WTC11 (cell line): ENCODE measurements at regions not wholly inside any gene's neighbourhood (a gene's known extent, or its start where the extent isn't known, plus 50 kb on each side); places are given as distances from the start of the nearest gene placed in this dataset.

ENCODE experiments used
- ATAC-seq: fragments of 200-7000 bp; cut with Tn5 transposase; 2 replicates; pipeline ENCODE4 v1.10.0; 2021; ENCODE audit warnings: mild to moderate bottlenecking, moderate library complexity
- CTCF ChIA-PET: fragments of 300-600 bp; sonication (Branson Sonifier 250); formaldehyde crosslinking; loops from one replicate; lab custom pipeline; 2021; ENCODE audit warnings: antibody characterized with exemption; lab: Charles Lee
- POLR2A ChIA-PET: fragments of 350-600 bp; sonication (Branson Sonifier 250); formaldehyde crosslinking; loops from one replicate; lab custom pipeline; 2021; ENCODE audit warnings: antibody characterized with exemption; lab: Charles Lee
- DNase-seq: peaks from one replicate; pipeline ENCODE4 v3.0.0; 2021; ENCODE audit warnings: low spot score
- H3K27ac Mint-ChIP-seq: 2 replicates; pipeline ENCODE4 v1.8.0; 2021; ENCODE audit warnings: mixed read lengths
- H3K27me3 Mint-ChIP-seq: 2 replicates; pipeline ENCODE4 v1.8.0; 2021; ENCODE audit warnings: low read depth, mild to moderate bottlenecking, moderate library complexity, mixed read lengths
- H3K36me3 Mint-ChIP-seq: 2 replicates; pipeline ENCODE4 v1.8.0; 2021; ENCODE audit warnings: mixed read lengths
- H3K4me1 Mint-ChIP-seq: 2 replicates; pipeline ENCODE4 v1.8.0; 2022; ENCODE audit warnings: mixed read lengths
- H3K4me3 Mint-ChIP-seq: 2 replicates; pipeline ENCODE4 v1.8.0; 2021; ENCODE audit warnings: mild to moderate bottlenecking, moderate library complexity, mixed read lengths
- H3K9me3 Mint-ChIP-seq: 2 replicates; pipeline ENCODE4 v1.8.0; 2021; ENCODE audit warnings: mixed read lengths
- CREB1 ChIP-seq: sonication (generic); formaldehyde crosslinking; IDR thresholded peaks from 2 replicates; pipeline ENCODE4 v1.8.0; 2023; ENCODE audit warnings: mild to moderate bottlenecking, missing genetic modification reagents
- HMGA2 ChIP-seq: fragments of 250-450 bp; sonication (Bioruptor Pico); IDR thresholded peaks from 2 replicates; pipeline ENCODE4 v1.4.0; 2021; ENCODE audit warnings: mild to moderate bottlenecking, moderate library complexity
- IRF2 ChIP-seq: sonication (generic); formaldehyde crosslinking; IDR thresholded peaks from 2 replicates; pipeline ENCODE4 v1.8.0; 2022; ENCODE audit warnings: low read depth, missing genetic modification reagents, borderline replicate concordance
- KAT7 ChIP-seq: sonication (generic); formaldehyde crosslinking; IDR thresholded peaks from 2 replicates; pipeline ENCODE4 v1.8.1; 2023; ENCODE audit warnings: missing genetic modification reagents, mild to moderate bottlenecking, borderline replicate concordance
- MXD4 ChIP-seq: fragments of 250-450 bp; sonication (Bioruptor Pico); IDR thresholded peaks from 2 replicates; pipeline ENCODE4 v1.8.0; 2021; ENCODE audit warnings: mild to moderate bottlenecking, moderate library complexity, borderline replicate concordance
- NFYB ChIP-seq: sonication (generic); formaldehyde crosslinking; conservative IDR thresholded peaks from 2 replicates; pipeline ENCODE4 v1.8.0; 2022; ENCODE audit warnings: low read depth, missing genetic modification reagents
- NR2C2 ChIP-seq: sonication (generic); formaldehyde crosslinking; IDR thresholded peaks from 2 replicates; pipeline ENCODE4 v1.8.0; 2022; ENCODE audit warnings: mild to moderate bottlenecking, missing genetic modification reagents
- RELA ChIP-seq: sonication (generic); formaldehyde crosslinking; IDR thresholded peaks from 2 replicates; pipeline ENCODE4 v1.8.1; 2022; ENCODE audit warnings: missing genetic modification reagents, mild to moderate bottlenecking, borderline replicate concordance
- RORB ChIP-seq: fragments of 250-450 bp; sonication (Bioruptor Pico); IDR thresholded peaks from 2 replicates; pipeline ENCODE4 v1.9.0; 2021; ENCODE audit warnings: mild to moderate bottlenecking
- TEAD4 ChIP-seq: sonication (generic); formaldehyde crosslinking; IDR thresholded peaks from 2 replicates; pipeline ENCODE4 v1.8.0; 2022; ENCODE audit warnings: mild to moderate bottlenecking, missing genetic modification reagents
- ZNF423 ChIP-seq: fragments of 250-450 bp; sonication (Bioruptor Pico); IDR thresholded peaks from 2 replicates; pipeline ENCODE4 v2.1.2; 2022; ENCODE audit warnings: mild to moderate bottlenecking, moderate library complexity
- TF ChIP-seq, protein P1 (sequence below): sonication (generic); formaldehyde crosslinking; IDR thresholded peaks from 2 replicates; pipeline ENCODE4 v1.8.0; 2023; ENCODE audit warnings: mild to moderate bottlenecking, missing genetic modification reagents
- TF ChIP-seq, protein P2 (sequence below): sonication (generic); formaldehyde crosslinking; IDR thresholded peaks from 2 replicates; pipeline ENCODE4 v1.8.0; 2022; ENCODE audit warnings: missing genetic modification reagents
- TF ChIP-seq, protein P3 (sequence below): fragments of 250-450 bp; sonication (Bioruptor Pico); IDR thresholded peaks from 2 replicates; pipeline ENCODE4 v1.9.0; 2021; ENCODE audit warnings: mild to moderate bottlenecking
- TF ChIP-seq, protein P4 (sequence below): sonication (generic); formaldehyde crosslinking; conservative IDR thresholded peaks from 2 replicates; pipeline ENCODE4 v1.8.1; 2022; ENCODE audit warnings: mild to moderate bottlenecking, missing genetic modification reagents

DNA sequence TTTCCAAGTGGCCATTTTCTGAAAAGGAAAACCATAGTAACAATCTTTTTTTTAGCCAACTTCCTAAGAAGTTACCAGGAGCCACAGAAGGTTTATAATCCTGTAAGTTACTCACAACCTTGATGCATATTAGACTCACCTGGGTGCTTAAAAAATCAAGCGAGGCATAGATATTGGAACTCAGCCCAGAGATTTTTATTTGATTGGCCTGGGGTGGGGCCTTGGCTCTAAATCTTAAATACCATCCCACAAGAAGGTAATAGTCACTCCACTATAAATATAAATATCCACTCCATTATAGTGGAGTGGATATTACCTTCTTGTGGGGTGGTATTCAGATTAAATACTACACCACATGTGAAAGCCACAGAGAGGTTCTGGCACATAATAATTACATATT lies 429.6 kb downstream of the RFC3 start:
- Mint-ChIP-seq H3K4me3 (no peak overlapping the region), H3K27me3 (no peaks in the 10 kb centered on the region), H3K27ac (no peak overlapping the region), H3K4me1 (no peaks in the 10 kb centered on the region), H3K36me3 (no peaks in the 10 kb centered on the region), H3K9me3 (peaks cover 7% of the 10 kb centered on the region; the same call in 1 of the 2 replicates)
- CTCF ChIA-PET: no interaction called here
- DNase-seq (no peak), ATAC-seq (no peak)
- POLR2A ChIA-PET: no interaction called here
- TF ChIP-seq, protein P1, sequence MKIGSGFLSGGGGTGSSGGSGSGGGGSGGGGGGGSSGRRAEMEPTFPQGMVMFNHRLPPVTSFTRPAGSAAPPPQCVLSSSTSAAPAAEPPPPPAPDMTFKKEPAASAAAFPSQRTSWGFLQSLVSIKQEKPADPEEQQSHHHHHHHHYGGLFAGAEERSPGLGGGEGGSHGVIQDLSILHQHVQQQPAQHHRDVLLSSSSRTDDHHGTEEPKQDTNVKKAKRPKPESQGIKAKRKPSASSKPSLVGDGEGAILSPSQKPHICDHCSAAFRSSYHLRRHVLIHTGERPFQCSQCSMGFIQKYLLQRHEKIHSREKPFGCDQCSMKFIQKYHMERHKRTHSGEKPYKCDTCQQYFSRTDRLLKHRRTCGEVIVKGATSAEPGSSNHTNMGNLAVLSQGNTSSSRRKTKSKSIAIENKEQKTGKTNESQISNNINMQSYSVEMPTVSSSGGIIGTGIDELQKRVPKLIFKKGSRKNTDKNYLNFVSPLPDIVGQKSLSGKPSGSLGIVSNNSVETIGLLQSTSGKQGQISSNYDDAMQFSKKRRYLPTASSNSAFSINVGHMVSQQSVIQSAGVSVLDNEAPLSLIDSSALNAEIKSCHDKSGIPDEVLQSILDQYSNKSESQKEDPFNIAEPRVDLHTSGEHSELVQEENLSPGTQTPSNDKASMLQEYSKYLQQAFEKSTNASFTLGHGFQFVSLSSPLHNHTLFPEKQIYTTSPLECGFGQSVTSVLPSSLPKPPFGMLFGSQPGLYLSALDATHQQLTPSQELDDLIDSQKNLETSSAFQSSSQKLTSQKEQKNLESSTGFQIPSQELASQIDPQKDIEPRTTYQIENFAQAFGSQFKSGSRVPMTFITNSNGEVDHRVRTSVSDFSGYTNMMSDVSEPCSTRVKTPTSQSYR: no peak

DNA sequence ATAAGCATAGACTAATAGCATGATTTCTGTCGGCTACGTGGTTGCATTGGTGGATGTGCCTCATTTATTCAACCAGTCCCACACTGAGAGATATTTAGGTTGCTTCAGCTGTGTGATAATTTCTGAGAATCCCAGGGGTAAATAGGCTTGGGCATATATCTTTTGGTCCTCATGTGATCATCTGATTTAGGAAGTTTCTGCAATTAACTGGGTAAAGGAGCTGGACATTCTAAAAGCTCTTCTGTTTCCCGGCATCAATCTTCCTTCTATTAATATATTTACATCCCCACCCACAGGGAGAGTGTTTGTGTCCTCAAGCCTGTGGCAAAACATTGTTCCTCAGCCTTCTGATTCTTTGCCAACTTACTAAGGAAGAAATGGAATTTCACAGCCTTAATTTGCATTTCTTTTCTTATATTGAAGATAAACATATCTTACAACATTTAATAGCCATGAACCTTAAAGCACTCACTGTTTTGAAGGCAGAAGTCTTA lies 431.6 kb downstream of the RFC3 start:
- ChIA-PET CTCF (no interaction called here), POLR2A (no interaction called here)
- Mint-ChIP-seq H3K4me1 (no peaks in the 10 kb centered on the region), H3K27me3 (no peaks in the 10 kb centered on the region), H3K9me3 (peaks cover 17% of the 10 kb centered on the region), H3K36me3 (peaks cover 3% of the 10 kb centered on the region), H3K4me3 (no peak overlapping the region), H3K27ac (no peak overlapping the region)
- DNase-seq (no peak), ATAC-seq (no peak)
- TF ChIP-seq, protein P2, sequence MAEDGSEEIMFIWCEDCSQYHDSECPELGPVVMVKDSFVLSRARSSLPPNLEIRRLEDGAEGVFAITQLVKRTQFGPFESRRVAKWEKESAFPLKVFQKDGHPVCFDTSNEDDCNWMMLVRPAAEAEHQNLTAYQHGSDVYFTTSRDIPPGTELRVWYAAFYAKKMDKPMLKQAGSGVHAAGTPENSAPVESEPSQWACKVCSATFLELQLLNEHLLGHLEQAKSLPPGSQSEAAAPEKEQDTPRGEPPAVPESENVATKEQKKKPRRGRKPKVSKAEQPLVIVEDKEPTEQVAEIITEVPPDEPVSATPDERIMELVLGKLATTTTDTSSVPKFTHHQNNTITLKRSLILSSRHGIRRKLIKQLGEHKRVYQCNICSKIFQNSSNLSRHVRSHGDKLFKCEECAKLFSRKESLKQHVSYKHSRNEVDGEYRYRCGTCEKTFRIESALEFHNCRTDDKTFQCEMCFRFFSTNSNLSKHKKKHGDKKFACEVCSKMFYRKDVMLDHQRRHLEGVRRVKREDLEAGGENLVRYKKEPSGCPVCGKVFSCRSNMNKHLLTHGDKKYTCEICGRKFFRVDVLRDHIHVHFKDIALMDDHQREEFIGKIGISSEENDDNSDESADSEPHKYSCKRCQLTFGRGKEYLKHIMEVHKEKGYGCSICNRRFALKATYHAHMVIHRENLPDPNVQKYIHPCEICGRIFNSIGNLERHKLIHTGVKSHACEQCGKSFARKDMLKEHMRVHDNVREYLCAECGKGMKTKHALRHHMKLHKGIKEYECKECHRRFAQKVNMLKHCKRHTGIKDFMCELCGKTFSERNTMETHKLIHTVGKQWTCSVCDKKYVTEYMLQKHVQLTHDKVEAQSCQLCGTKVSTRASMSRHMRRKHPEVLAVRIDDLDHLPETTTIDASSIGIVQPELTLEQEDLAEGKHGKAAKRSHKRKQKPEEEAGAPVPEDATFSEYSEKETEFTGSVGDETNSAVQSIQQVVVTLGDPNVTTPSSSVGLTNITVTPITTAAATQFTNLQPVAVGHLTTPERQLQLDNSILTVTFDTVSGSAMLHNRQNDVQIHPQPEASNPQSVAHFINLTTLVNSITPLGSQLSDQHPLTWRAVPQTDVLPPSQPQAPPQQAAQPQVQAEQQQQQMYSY (CRISPR knock-in tag): no peak
- TF ChIP-seq RORB (CRISPR knock-in tag): no peak
- no peak for TF ChIP-seq NFYB (CRISPR knock-in tag)
- no peak for TF ChIP-seq CREB1 (CRISPR knock-in tag)
- TF ChIP-seq RELA: no peak
- TF ChIP-seq, protein P3, sequence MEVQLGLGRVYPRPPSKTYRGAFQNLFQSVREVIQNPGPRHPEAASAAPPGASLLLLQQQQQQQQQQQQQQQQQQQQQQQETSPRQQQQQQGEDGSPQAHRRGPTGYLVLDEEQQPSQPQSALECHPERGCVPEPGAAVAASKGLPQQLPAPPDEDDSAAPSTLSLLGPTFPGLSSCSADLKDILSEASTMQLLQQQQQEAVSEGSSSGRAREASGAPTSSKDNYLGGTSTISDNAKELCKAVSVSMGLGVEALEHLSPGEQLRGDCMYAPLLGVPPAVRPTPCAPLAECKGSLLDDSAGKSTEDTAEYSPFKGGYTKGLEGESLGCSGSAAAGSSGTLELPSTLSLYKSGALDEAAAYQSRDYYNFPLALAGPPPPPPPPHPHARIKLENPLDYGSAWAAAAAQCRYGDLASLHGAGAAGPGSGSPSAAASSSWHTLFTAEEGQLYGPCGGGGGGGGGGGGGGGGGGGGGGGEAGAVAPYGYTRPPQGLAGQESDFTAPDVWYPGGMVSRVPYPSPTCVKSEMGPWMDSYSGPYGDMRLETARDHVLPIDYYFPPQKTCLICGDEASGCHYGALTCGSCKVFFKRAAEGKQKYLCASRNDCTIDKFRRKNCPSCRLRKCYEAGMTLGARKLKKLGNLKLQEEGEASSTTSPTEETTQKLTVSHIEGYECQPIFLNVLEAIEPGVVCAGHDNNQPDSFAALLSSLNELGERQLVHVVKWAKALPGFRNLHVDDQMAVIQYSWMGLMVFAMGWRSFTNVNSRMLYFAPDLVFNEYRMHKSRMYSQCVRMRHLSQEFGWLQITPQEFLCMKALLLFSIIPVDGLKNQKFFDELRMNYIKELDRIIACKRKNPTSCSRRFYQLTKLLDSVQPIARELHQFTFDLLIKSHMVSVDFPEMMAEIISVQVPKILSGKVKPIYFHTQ (CRISPR knock-in tag): no peak
- TF ChIP-seq IRF2: no peak
- no peak for TF ChIP-seq MXD4 (CRISPR knock-in tag)
- no peak for TF ChIP-seq TEAD4 (CRISPR knock-in tag)
- no peak for TF ChIP-seq KAT7 (CRISPR knock-in tag)
- TF ChIP-seq, protein P4, sequence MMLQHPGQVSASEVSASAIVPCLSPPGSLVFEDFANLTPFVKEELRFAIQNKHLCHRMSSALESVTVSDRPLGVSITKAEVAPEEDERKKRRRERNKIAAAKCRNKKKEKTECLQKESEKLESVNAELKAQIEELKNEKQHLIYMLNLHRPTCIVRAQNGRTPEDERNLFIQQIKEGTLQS: no peak
- TF ChIP-seq NR2C2 (CRISPR knock-in tag): no peak
- TF ChIP-seq HMGA2 (CRISPR knock-in tag): no peak
- TF ChIP-seq ZNF423 (CRISPR knock-in tag): no peak
